GM19023 (cell line): ENCODE measurements at regions not wholly inside any gene's neighbourhood (a gene's known extent, or its start where the extent isn't known, plus 50 kb on each side); places are given as distances from the start of the nearest gene placed in this dataset.

Source experiments
- ATAC-seq: cut with Tn5 transposase; IDR thresholded peaks from one replicate; pipeline ENCODE4 v1.9.1; 2021; ENCODE audit warnings: mild to moderate bottlenecking, moderate library complexity; ENCODE audit not compliant: unreplicated experiment

DNA sequence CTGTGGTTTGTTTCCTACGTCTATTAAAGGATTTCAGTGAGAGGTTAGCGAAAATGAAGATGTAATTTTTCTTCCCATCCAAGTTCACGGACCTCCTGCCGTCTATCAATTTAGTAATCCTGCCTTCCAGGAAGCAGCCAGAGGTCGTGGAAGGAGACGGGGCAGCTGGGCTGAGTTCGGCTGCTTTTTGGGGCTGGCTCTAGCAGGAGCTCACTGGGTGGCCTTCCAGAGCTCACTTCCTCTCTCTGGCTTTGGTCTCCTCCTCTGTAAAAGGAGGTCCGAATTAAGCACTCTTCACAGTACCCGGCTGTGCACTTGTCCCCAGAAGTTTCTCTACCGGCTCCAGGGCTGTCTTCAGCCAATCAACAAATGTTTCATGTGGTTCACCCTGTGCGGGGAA, 295.4 kb downstream of the BCOR start:
- no peak for ATAC-seq

- no peak for ATAC-seq
These were observed 294.9 kb downstream of the BCOR start for GRCh38 chrX:39802908-39803307.

- ATAC-seq = no peak
These were observed 292.7 kb downstream of the BCOR start for GRCh38 chrX:39805022-39805421.

GRCh38 chrX:39805825-39806224, 291.9 kb downstream of the BCOR start:
- ATAC-seq = no peak

- ATAC-seq = no peak
These were observed 289.3 kb downstream of the BCOR start for GRCh38 chrX:39808471-39808917.

DNA sequence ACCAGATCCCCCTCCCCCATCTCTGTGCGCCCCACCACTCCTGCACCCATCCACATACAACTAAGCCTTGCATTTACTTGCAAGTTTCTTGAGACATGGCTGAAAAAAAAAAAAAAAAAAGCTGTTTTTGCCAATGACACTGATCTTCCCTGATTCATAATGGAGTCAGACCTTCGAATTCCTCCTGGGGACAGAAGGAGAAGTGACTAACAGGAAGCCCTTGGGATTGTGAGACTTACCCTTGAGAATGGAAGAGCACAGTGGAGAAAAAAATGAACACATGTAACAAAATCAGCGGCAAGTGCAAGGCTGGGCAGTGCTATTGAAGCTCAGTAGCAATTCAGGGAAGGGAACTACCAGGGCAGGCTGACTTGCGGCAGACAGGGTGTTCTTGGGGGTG, 288.4 kb downstream of the BCOR start:
- ATAC-seq = no peak

- no peak for ATAC-seq
These were observed 286.9 kb downstream of the BCOR start for GRCh38 chrX:39810901-39811300.

GRCh38 chrX:39811376-39811775, 286.4 kb downstream of the BCOR start:
- ATAC-seq = no peak

GRCh38 chrX:39813631-39814277, 284.0 kb downstream of the BCOR start:
- no peak for ATAC-seq

DNA sequence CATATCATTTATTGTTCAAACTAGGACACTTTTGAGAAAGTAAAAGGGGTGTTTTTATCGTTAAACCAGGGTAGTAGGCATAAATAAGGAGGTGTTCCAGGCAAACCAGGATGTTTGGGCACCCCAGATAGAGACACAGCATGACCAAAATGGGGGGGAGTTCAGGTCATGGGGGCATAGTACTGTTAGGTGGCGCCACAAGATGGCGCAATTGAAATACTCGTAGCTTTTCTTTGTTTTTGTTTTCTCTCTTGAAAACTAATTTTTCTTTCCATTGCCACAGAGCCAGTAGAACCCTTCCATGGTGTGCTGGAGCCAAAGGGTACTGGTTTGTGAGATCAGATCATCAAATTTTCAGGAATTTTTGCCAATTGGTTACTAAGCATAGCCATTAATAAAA, 283.4 kb downstream of the BCOR start:
- no peak for ATAC-seq

DNA sequence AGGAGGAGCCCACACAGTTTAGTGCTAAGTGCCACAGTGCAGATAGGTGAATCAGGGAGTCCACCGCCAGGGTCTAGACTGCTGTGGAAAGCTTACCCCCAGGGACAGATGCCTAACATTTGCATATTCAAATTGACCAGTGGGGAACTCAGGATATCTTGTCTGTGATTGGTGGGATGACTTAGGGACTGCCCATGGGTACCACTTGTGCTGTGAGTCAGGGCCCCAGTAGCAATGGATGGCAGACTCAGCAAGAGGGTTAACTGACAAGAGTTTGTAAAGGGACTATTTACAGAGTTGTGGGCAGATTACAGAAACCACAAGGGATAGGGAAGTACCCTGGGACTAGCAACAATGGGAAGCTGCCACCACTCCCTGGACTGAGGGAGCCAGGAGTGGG, 282.1 kb downstream of the BCOR start:
- ATAC-seq = peak; percentile 65

DNA sequence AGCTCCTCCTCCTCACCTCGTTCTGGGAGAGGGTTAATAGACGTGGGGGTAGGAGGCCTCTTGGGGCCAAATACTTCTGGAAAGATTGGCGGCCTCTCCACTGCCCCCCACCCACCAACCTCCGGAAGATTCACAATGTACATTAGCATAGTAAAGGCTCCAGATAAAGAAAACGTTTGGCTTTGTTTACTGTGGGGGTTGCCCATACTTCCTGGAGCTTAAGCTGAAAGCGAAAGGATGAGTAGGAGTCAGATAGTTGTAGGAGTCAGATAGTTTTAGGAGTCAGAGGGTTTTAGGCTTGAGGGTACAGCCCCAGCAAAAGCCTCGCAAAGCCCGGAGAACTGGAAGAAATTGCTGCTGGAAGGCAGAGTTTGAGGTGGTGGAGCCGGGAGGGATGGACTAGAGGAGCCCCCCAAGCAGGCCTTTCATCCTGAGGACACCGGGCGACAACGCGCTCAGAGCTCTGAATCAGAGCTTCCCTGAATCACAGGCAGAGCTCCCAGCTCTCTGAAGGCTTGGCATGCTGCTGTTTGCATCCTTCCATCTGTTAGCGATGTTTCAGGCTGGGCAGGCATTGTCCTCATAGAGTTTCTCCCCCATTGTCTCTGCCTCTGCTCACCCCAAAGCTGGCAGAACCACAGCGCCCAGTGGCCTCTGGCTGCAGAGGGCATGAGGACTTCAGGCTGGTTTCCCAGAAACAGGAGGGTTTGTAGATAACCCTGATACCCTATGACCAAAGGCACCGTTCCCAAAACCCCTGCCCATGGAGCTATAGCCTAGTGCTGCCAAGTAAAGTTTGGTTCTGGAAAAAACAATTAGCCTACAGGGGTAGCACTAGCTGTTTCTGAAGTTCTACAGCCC, 280.7 kb downstream of the BCOR start:
- ATAC-seq = no peak

GRCh38 chrX:39817754-39818470, 279.8 kb downstream of the BCOR start:
- no peak for ATAC-seq

DNA sequence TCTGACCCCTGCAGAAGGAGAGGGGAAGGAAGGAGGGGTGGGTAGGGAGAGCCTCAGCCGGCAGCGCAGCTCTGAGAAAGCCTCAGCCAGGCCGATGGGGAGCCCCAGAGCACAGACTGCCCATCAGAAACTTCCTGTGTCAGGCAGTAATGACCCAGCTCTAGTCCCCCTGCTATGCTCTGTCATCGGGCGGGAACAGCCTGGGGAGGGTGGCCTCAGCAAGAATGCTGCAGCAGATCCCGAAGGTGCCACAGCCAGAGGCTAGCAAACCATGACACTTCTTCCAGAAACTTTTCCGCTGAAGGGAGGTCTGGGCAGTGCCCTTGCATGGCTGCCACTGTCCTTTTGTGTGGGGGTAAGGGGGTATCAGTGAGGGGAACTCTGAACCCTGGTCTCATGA, 279.0 kb downstream of the BCOR start:
- no peak for ATAC-seq

DNA sequence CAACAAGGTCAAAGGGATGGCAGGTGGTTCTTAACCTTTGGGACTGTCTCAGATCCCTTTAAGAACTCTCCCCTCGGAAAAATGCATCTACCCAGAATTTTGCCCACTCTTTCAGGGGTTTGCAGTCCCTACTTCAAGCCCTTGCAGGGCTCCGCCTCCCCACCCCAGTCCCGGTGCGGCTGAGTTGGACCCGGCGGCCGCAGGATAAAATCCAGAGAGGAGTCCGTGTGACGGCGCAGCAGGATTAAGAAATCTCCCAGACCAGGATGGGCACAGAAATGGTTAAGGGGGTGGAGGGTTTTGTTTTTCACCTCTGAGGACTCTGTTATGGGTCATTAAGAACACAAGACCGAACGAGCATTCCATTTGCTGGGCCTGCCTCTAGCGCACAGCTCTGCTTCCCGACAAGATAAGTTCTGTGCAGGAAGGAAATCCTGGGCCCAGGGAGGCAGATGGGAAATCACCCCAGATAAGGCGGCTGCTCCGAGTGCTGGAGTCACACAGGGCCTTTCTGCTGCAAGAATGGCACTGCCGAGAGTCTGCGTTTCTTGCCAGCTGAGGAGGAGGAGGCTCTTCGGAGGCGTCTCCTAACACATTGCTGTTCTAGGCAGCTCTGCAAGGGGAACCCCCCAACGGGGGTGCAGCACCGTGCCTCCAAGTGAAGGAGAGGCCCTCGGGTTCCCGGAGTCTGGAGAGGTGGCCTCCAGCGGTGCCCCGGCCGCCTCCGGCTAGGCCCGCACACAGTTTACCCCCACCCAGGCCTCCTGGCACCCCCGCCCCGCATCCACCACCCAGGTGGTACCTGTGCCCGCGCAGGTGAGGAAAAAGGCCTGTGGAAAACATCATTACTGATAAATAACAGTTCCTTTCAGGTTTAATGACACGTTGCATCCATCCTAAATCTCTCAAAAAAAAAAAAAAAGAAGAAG, 277.6 kb downstream of the BCOR start:
- ATAC-seq = no peak

DNA sequence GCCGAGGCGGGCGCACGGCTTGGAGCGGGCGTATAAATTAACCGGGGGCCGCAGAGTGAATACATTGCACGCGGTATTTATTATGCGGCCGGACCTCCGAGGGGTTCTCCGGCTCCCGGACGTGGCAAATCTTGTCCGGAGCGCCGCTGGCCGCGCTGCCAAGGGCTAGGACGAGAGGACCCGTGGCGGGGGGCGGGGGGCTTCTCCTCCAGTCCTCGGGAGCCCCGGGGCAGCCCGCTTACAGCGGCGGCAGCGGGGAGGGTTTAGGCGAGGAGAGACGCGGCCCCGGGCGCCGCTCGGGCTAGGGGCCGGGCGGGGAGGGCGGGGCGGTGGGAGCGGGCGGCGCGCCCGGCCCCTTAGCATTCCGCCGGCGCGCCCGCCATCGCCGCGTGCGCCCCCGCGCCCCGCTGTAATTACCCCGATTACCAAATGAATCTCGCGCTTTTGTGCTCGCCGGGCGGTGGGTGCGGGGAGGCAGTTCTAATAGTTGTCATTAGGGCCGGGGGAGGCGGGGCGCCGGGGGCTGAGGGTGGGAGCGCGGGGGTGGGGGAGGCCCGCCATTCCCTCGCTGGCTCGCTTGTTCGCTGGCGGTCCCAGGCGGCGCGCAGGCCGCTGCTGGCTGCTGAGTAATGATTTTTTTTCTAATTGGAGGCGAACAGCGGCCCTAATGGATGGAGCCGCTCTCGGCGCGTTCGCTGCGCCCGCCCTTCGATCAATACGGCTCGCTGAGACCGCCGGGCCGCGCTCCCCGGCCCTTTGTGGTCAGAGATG, 276.6 kb downstream of the BCOR start:
- no peak for ATAC-seq

GRCh38 chrX:39821709-39822095, 276.1 kb downstream of the BCOR start:
- ATAC-seq = no peak

- ATAC-seq = no peak
These were observed 275.5 kb downstream of the BCOR start for GRCh38 chrX:39822133-39822748.

DNA sequence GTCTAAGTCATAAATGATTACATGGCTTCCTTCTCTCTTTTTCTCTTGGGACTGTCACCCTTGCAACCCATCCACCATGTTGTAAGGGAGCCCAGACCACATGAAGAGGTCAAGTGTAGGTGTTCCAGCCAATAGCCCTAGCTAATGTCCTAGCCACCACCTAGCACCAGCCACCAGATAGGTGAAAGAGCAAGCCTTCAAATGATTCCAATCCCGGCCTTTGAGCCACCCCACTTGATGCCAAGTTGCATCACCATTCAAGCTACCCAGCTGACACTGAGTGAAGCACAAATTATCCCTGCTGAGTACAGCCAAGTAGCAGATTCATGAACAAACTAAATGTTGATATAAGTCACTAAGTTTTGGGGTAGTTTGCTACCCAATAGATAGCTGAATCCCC, 274.3 kb downstream of the BCOR start:
- ATAC-seq = no peak

GRCh38 chrX:39823854-39824253, 273.9 kb downstream of the BCOR start:
- no peak for ATAC-seq
